Mesodermal cell (in vitro differentiated cells): ENCODE measurements at regions not wholly inside any gene's neighbourhood (a gene's known extent, or its start where the extent isn't known, plus 50 kb on each side); places are given as distances from the start of the nearest gene placed in this dataset.

Experiments used
- H3K27ac ChIP-seq: 2 replicates; pipeline ENCODE4 v1.7.0; 2013; ENCODE audit warnings: mild to moderate bottlenecking, low read depth, low read length, moderate library complexity; ENCODE audit not compliant: severe bottlenecking
- H3K36me3 ChIP-seq: 2 replicates; pipeline ENCODE4 v1.7.1; 2013; ENCODE audit warnings: mild to moderate bottlenecking, low read length, moderate library complexity; ENCODE audit not compliant: control insufficient read depth, insufficient read depth
- H3K4me1 ChIP-seq: one replicate; pipeline ENCODE4 v1.7.1; 2013; ENCODE audit warnings: mild to moderate bottlenecking, low read length; ENCODE audit not compliant: insufficient read depth, control insufficient read depth, poor library complexity, severe bottlenecking
- H3K4me3 ChIP-seq: 2 replicates; pipeline ENCODE4 v1.7.0; 2013; ENCODE audit warnings: low read length, control low read depth, mild to moderate bottlenecking; ENCODE audit not compliant: insufficient read depth, poor library complexity, severe bottlenecking; ENCODE audit errors: extremely low read depth
- H3K9me3 ChIP-seq: 2 replicates; pipeline ENCODE4 v1.7.1; 2013; ENCODE audit warnings: mild to moderate bottlenecking, low read length, moderate library complexity; ENCODE audit not compliant: control insufficient read depth
- WGBS, 2 experiments: methylation state at CpG; one replicate each; pipeline ENCODE4 v1.1.5; 2013; ENCODE audit warnings: missing lambda C conversion rate in 2 of 2; ENCODE audit not compliant: insufficient coverage in 2 of 2; 5-methylcytosine and 5-hydroxymethylcytosine counted together

DNA sequence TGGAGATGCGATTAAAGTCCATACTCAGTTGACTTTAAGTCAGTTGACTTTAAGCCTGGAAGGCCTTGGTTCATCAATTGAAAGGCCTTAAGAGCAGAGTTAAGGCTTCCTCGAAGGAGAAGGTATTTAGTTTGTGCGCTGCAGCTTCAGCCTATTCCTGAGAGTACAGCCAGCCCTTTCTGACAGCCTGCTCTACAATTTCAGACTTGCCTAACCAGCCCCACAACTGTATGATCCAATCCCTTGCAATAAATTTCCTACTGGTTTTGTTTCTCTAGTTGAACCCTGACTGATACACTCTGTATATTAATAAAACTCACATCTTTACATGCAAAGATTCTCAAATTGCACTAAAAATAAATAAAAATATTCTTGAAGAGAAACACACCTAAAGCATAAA is 66.1 kb upstream of the RORA start:
- no peaks in the 10 kb centered on the region for H3K4me1 ChIP-seq
- no peaks in the 10 kb centered on the region for H3K36me3 ChIP-seq
- no peak overlapping the region for H3K27ac ChIP-seq
- H3K9me3 ChIP-seq, result no peaks in the 10 kb centered on the region
- no peak overlapping the region for H3K4me3 ChIP-seq
- WGBS, 2 experiments, result 94% methylated on average over 3 of the region's 3 CpGs; no CpG with 5 or more reads in 1 of the 2 experiments

DNA sequence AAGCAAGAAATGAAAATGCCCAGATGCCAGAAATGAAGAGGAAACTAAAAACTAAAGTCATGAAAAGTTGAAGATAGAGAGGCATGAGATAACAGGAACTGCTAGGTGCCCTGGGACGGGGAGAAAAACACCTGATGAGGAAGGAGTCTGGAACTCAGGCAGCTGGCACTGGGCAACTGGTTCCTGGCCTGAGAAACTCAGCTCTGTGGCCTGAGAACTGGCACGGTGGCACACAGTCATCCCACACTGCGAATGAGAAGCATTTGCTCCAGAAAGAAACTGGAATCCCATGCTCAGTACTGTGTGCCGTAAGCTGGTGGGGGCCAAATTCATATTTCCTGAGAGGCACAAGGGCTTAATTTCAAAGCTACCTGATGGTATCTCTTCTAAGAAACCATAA is 53.6 kb upstream of the RORA start:
- Histone ChIP-seq H3K4me1 (no peaks in the 10 kb centered on the region), H3K27ac (no peak overlapping the region), H3K9me3 (peaks cover 3% of the 10 kb centered on the region), H3K4me3 (no peak overlapping the region), H3K36me3 (no peaks in the 10 kb centered on the region)
- 89 to 92% methylated on average over 4 of the region's 4 CpGs for WGBS, 2 experiments

DNA sequence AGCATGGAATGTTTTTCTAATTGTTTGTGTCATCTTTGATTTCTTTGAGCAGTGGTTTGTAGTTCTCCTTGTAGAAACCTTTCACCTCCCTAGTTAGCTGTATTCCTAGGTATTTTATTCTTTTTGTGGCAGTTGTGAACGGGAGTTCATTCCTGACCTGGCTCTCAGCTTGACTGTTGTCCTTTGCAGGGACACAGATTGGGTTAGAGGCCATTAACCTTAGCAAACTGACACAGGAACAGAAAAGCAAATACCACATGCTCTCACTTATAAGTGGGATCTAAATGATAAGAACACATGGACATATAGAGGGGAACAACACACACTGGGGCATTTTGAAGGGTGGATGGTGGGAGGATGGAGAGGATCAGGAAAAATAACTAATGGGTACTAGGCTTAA is 52.2 kb upstream of the RORA start:
- H3K9me3 ChIP-seq, result peaks cover 3% of the 10 kb centered on the region
- no peaks in the 10 kb centered on the region for H3K4me1 ChIP-seq
- no CpG with 5 or more reads among the region's 1 CpG for WGBS, 2 experiments

More for the DNA sequence above, 52.2 kb upstream of the RORA start:
- no peak overlapping the region for H3K4me3 ChIP-seq
- no peaks in the 10 kb centered on the region for H3K36me3 ChIP-seq
- no peak overlapping the region for H3K27ac ChIP-seq
